T-helper 17 cell (primary cell): ENCODE measurements at regions not wholly inside any gene's neighbourhood (a gene's known extent, or its start where the extent isn't known, plus 50 kb on each side); places are given as distances from the start of the nearest gene placed in this dataset.

Source experiments
- ATAC-seq: fragments of 150-1000 bp; cut with Tn5 transposase; 2 replicates; pipeline ENCODE4 v1.10.0; 2021; ENCODE audit warnings: mild to moderate bottlenecking, moderate library complexity
- DNase-seq, 3 donors: peaks; one replicate each; pipeline versions ENCODE4 v3.0.0 to v3.0.0-alpha.2; 2020 to 2021
- H3K9me3 ChIP-seq: one replicate; pipeline ENCODE4 v1.7.0; 2013; ENCODE audit warnings: low read length, mild to moderate bottlenecking; ENCODE audit not compliant: control insufficient read depth, poor library complexity, severe bottlenecking
- H3K27ac Mint-ChIP-seq: one replicate; pipeline ENCODE4 v1.8.0; 2022; ENCODE audit warnings: mild to moderate bottlenecking, moderate library complexity, mixed read lengths
- H3K27me3 Mint-ChIP-seq: one replicate; pipeline ENCODE4 v1.8.0; 2022; ENCODE audit warnings: mixed read lengths
- H3K36me3 Mint-ChIP-seq: one replicate; pipeline ENCODE4 v1.8.0; 2022; ENCODE audit warnings: low read depth, mixed read lengths
- H3K4me1 Mint-ChIP-seq: one replicate; pipeline ENCODE4 v1.8.0; 2022; ENCODE audit warnings: mild to moderate bottlenecking, mixed read lengths
- H3K4me3 Mint-ChIP-seq: one replicate; pipeline ENCODE4 v1.8.0; 2022; ENCODE audit warnings: mild to moderate bottlenecking, moderate library complexity, mixed read lengths

- H3K36me3 Mint-ChIP-seq, result no peaks in the 10 kb centered on the region
These were observed 211.5 kb upstream of the TARS1 start for GRCh38 chr5:33229216-33229615.

DNA sequence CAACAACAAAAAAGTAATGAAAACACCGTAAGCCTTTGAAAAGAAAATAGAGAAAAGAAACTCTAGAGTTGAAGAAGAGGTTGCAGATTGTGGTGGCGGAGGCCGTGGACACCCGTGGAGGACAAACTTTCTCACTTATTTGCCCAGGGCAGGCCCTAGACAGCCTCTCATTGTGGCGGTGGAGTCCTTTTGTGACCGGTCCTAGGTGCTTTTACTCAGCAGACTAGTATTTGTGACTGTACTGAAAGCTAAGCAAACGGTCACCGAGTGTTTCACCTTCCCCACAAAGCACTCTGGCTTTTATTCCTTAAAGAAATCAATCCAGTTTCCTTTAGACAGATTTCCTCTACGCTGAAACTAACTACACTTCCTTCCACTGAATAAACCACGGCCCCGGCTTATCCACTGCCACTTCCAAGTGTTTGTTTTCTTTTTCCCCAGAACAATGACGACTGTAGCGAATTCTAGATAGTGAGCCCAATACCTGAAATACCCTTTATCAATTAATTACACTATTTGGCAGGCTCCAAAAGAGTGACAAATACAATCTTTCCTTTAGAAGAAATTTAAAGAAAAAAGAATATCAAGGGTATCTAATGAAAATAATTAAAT, 210.2 kb upstream of the TARS1 start:
- ATAC-seq (no peak), DNase-seq (no peak)
- no peaks in the 10 kb centered on the region for H3K9me3 ChIP-seq
- Mint-ChIP-seq H3K36me3 (no peaks in the 10 kb centered on the region), H3K4me1 (no peaks in the 10 kb centered on the region), H3K4me3 (no peak overlapping the region), H3K27me3 (no peaks in the 10 kb centered on the region), H3K27ac (no peak overlapping the region)

More at GRCh38 chr5:33229216-33229615, 211.5 kb upstream of the TARS1 start:
- Mint-ChIP-seq H3K4me3 (no peak overlapping the region), H3K27ac (no peak overlapping the region), H3K4me1 (no peaks in the 10 kb centered on the region), H3K27me3 (no peaks in the 10 kb centered on the region)
- ATAC-seq (no peak), DNase-seq (no peak)
- no peaks in the 10 kb centered on the region for H3K9me3 ChIP-seq

- H3K27ac Mint-ChIP-seq, result no peak overlapping the region
- H3K4me3 Mint-ChIP-seq, result no peak overlapping the region
- H3K4me1 Mint-ChIP-seq, result no peaks in the 10 kb centered on the region
- no peaks in the 10 kb centered on the region for H3K36me3 Mint-ChIP-seq
- DNase-seq, result no peak
- H3K27me3 Mint-ChIP-seq, result no peaks in the 10 kb centered on the region
- H3K9me3 ChIP-seq, result no peaks in the 10 kb centered on the region
- ATAC-seq, result no peak
These were observed 209.5 kb upstream of the TARS1 start for GRCh38 chr5:33231214-33231710.

- no peak for DNase-seq
- no peak for ATAC-seq
- no peak overlapping the region for H3K4me3 Mint-ChIP-seq
- H3K4me1 Mint-ChIP-seq, result no peaks in the 10 kb centered on the region
- no peaks in the 10 kb centered on the region for H3K9me3 ChIP-seq
- no peaks in the 10 kb centered on the region for H3K36me3 Mint-ChIP-seq
- no peaks in the 10 kb centered on the region for H3K27me3 Mint-ChIP-seq
- H3K27ac Mint-ChIP-seq, result no peak overlapping the region
These were observed 208.8 kb upstream of the TARS1 start for GRCh38 chr5:33231935-33232334.

GRCh38 chr5:33232731-33233505, 207.8 kb upstream of the TARS1 start:
- Mint-ChIP-seq H3K27ac (no peak overlapping the region), H3K36me3 (no peaks in the 10 kb centered on the region), H3K27me3 (no peaks in the 10 kb centered on the region), H3K4me3 (no peak overlapping the region), H3K4me1 (no peaks in the 10 kb centered on the region)
- H3K9me3 ChIP-seq, result no peaks in the 10 kb centered on the region
- ATAC-seq (no peak), DNase-seq (no peak)

DNA sequence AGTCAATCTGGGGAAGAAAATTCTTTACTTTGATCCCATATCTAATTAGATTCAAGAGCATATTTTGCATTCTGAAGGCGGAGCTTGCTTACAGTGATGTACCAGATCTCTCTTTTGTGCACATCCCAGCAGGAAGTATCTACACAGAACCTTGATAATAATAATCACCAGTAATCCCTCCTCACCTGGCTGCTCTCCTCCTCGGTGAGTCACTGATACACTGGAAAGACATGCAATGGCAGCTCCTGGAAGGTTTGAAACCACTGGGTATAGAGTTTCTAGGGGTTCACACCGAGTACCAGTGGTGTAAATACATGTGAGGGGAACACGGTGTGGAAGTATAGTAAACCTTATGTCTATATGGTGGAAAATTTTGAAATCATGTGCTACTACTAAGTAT, 205.5 kb upstream of the TARS1 start:
- H3K27ac Mint-ChIP-seq, result no peak overlapping the region
- ATAC-seq (no peak), DNase-seq (no peak)
- H3K4me3 Mint-ChIP-seq, result no peak overlapping the region
- H3K36me3 Mint-ChIP-seq, result no peaks in the 10 kb centered on the region
- H3K4me1 Mint-ChIP-seq, result no peaks in the 10 kb centered on the region
- H3K9me3 ChIP-seq, result no peaks in the 10 kb centered on the region
- H3K27me3 Mint-ChIP-seq, result no peaks in the 10 kb centered on the region

- Mint-ChIP-seq H3K36me3 (no peaks in the 10 kb centered on the region), H3K27me3 (no peaks in the 10 kb centered on the region), H3K4me1 (no peaks in the 10 kb centered on the region), H3K4me3 (no peak overlapping the region), H3K27ac (no peak overlapping the region)
- H3K9me3 ChIP-seq, result no peaks in the 10 kb centered on the region
- no peak for DNase-seq
- peak; percentile 49 for ATAC-seq
These were observed 204.9 kb upstream of the TARS1 start for GRCh38 chr5:33235824-33236223.

GRCh38 chr5:33237471-33237870, 203.3 kb upstream of the TARS1 start:
- Mint-ChIP-seq H3K27me3 (no peaks in the 10 kb centered on the region), H3K27ac (no peak overlapping the region), H3K4me3 (no peak overlapping the region), H3K36me3 (no peaks in the 10 kb centered on the region), H3K4me1 (peaks cover 2% of the 10 kb centered on the region)
- ATAC-seq, result no peak
- no peaks in the 10 kb centered on the region for H3K9me3 ChIP-seq
- DNase-seq, result no peak

DNA sequence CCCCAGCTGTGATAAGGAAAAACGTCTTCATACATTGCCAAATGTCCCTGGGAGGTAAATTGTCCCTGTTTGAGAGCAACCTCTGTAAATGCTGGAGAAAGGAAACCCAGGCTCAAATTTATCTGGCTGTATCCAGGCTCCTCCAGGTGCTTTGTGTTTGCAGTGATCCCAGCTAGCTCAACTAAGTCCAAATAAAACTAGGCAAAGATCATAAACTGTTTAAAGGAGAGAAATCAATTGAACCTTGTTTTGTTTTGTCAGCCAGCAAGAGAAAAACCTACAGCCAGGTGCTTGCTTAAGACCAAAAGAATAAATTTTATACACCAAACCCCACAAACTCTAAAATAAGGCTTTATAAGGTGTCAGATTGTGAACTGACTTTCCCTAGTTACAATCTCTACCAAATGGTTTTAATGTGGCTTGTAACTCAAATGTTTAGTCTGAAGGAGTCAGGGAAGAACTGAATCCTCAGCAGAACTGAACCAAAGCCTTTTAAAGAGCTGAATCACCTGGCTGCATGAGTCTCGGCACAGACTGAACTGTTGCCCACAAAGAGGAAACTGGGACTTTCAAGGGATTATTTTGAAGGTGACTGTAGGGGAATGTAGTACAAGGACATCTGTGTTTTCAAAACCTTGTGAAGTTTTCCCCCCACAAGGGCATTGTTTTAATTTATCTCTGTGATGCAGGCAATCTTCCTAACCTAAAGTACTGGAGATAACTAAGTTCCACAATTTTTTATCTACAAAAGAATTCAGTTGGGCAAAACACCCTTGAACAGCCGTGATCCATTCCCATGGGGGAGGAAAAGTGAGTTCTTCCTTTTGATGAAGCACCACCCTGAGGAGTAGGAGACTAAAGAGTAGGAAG, 201.7 kb upstream of the TARS1 start:
- no peaks in the 10 kb centered on the region for H3K9me3 ChIP-seq
- DNase-seq, result no peak
- Mint-ChIP-seq H3K27ac (no peak overlapping the region), H3K4me1 (peaks cover 2% of the 10 kb centered on the region), H3K36me3 (no peaks in the 10 kb centered on the region), H3K27me3 (no peaks in the 10 kb centered on the region), H3K4me3 (no peak overlapping the region)
- ATAC-seq, result no peak

DNA sequence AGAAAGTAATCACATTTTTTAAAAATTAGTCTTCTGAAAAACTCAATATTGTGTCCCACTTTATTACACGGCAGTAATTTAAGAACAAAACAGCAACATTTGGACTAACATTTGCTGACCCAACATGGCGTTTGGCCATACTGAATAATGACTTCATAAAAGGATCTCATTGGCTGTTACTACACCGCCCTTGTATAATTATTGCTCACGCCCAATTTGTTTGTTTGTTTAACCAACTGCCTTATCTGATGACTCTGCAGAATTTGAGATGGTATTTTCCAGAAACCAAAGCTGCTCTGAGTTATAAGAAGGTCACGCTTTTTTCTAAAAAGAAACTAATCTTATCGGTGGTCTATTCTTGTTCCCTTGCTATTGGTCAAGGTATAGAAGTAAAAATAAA, 200.2 kb upstream of the TARS1 start:
- peaks cover 2% of the 10 kb centered on the region for H3K4me1 Mint-ChIP-seq
- H3K36me3 Mint-ChIP-seq, result no peaks in the 10 kb centered on the region
- ATAC-seq, result no peak
- H3K4me3 Mint-ChIP-seq, result no peak overlapping the region
- DNase-seq, result no peak
- H3K9me3 ChIP-seq, result no peaks in the 10 kb centered on the region
- no peaks in the 10 kb centered on the region for H3K27me3 Mint-ChIP-seq
- no peak overlapping the region for H3K27ac Mint-ChIP-seq

DNA sequence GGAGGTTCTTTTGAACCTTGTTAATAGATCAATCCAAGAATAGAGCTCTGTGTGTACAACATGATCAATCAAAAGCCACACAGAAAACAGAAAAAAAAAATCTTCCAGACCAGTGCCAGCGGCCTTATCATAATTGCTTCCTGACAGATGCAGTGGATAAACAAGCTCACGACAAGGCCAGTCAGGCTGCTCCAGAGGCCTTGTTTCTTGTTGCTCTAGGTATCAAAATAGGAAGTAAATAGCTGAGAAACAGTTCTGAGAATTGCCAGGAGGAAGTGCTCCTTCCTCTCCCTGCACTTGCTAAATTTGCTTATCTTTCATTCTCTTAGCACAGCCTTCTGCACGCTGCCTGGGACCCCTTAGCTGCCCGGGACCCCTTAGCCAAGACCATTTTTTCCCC, 199.0 kb upstream of the TARS1 start:
- no peak overlapping the region for H3K4me3 Mint-ChIP-seq
- H3K4me1 Mint-ChIP-seq, result peaks cover 2% of the 10 kb centered on the region

GRCh38 chr5:33242277-33242676, 198.5 kb upstream of the TARS1 start:
- no peaks in the 10 kb centered on the region for H3K9me3 ChIP-seq
- H3K27ac Mint-ChIP-seq, result no peak overlapping the region
- no peak overlapping the region for H3K4me3 Mint-ChIP-seq
- no peak for DNase-seq
- H3K27me3 Mint-ChIP-seq, result no peaks in the 10 kb centered on the region
- no peak for ATAC-seq
- H3K36me3 Mint-ChIP-seq, result no peaks in the 10 kb centered on the region
- H3K4me1 Mint-ChIP-seq, result peaks cover 2% of the 10 kb centered on the region

More for the DNA sequence above, 199.0 kb upstream of the TARS1 start:
- no peak for DNase-seq
- no peak for ATAC-seq
- no peak overlapping the region for H3K27ac Mint-ChIP-seq
- no peaks in the 10 kb centered on the region for H3K27me3 Mint-ChIP-seq
- no peaks in the 10 kb centered on the region for H3K9me3 ChIP-seq
- no peaks in the 10 kb centered on the region for H3K36me3 Mint-ChIP-seq

DNA sequence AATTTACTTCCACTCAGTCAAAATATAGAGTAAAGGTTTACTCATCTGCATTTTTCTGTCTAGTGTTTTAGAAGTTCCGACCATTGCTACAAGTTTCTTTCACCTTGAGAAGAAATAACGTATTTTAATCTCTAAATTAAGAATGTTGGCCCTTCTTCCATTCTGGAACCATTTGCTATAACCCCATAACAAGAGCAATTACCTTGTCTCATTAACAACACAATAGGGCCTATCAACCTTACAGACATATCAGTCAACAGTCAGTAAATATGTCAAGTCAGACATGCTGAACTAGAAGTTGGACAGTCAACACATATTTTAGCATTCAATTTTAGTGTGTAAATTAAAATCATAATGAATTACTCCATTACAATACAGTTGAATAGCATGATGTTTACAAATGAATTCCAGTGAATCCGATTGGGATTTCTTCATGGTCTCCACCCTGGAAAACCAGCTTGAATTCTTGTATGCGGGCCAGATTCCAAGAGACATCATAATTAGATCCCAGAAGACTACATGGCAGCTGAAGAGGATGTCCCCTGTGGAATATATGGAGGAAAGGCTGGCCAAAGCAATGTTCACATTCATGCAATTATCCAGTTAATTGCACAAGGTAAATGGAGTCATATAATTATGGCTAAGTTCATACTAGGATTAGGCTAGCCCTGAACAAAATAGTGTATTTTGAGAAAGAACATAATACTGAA, 196.2 kb upstream of the TARS1 start:
- no peak for ATAC-seq
- Mint-ChIP-seq H3K27me3 (no peaks in the 10 kb centered on the region), H3K4me1 (peaks cover 2% of the 10 kb centered on the region), H3K4me3 (no peak overlapping the region), H3K27ac (no peak overlapping the region), H3K36me3 (no peaks in the 10 kb centered on the region)
- H3K9me3 ChIP-seq, result no peaks in the 10 kb centered on the region
- DNase-seq, result no peak
